GM19025 (cell line): ENCODE measurements at regions not wholly inside any gene's neighbourhood (a gene's known extent, or its start where the extent isn't known, plus 50 kb on each side); places are given as distances from the start of the nearest gene placed in this dataset.
"Not testable (repeated sequence)": the region's sequence is repeated elsewhere in the genome, so short reads cannot be mapped to it uniquely, and the experiment has no call there.

Experiments used
- ATAC-seq: cut with Tn5 transposase; IDR thresholded peaks from one replicate; pipeline ENCODE4 v1.9.1; 2021; ENCODE audit warnings: mild to moderate bottlenecking, low read depth, moderate library complexity; ENCODE audit not compliant: unreplicated experiment

DNA sequence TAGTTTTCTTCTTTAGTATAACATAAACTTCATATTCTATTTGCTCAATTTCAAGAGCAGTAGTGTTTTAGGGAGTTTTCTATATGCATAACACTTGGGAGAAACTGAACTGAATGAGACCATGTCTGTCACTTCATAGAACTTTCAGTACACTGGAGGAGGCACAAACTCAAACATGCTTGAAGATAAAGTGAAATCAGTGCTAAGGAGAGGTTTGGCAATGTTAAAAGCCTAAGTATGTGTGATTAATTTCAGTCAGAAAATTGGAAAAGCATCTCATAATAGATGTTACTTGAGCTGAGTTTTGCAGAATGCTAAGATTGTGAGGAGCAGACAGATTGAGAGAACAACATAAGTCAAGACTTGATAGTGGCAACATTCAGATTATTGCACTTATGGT lies 411.2 kb upstream of the HS3ST1 start:
- no peak for ATAC-seq

DNA sequence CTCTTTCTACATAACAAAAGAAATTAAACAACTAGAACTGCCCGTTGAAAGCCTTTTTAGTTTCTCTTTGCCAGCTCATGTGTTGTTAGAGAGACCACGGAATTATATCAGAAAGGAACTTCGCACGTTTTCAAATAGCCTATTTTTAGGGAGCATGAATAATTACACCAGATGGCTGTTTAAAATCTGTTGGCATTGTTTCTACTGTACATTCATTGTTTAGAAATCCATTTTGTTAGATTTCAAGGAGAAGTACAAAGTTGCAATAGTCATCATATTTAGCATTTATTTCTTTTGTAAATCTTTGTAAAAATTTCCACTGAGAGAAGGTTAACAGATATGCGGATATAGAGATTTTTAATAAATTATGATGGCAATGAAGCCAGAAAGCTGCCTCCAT lies 403.0 kb upstream of the HS3ST1 start:
- ATAC-seq: no peak

DNA sequence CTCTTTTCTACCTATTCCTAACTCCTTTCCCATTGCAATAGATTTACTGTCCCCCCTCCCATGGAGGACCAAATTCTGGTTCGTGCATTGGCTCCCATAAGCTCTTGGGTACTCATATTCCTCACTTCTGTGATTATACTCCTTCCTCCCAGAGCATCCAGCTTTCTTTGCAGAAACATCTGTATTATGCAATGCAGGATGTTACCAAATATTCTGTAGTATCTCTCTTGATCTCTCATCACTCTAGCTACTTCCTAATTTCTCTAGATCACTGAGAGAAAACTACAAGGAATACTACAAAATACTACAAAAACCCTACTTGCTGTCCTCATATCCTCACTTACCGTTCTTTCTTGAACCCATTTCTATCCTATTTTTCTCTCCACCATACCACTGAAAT lies 395.9 kb upstream of the HS3ST1 start:
- ATAC-seq: no peak

DNA sequence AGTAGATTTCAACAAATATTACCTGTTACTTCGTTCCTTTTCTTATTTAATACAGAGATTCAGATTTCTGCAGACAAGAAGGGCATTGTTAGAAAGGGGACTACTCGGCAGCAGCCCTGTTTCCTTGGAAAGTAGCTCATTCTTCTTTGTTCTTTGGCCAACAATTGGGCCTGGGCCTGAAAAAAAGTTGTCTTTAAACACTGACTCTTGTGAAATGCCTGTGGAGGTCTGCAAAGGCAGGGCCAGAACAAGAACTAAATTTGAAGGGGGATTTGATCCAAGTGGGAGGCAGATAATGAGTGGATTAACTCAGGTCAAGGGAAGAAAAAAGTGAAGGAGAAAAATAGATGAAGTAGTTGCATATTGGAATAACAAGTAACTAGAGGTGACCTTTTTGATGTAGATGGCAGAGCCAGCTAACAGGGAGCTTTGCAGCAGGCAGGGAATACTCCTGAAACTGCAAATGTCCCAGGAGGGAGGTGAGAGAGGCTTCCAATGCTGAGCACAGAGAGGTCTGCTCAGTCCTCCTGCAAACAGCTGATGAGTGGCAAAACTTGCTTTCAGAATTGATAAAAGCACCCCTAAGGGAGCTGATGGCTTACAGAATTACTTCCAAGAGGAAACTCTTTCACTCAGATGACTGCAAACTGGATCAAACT lies 393.2 kb upstream of the HS3ST1 start:
- no peak for ATAC-seq

DNA sequence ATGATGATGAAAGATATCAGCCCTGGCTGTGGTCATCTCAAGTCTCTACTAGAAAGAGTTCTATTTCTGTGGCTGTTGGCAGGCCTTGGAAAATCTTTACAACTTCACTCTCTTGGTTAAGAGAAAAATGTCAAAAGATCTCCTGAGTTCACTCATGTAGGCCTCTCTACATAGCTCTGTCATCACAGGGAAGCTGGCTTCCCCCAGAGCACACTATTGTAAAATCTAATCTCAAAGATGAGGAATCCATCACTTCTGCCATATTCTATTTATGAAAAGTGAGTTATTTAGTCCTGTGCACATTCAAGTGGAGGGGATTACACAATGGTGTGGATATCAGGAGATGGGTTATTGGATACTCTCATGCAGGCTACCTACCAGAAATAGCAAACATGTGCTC lies 388.4 kb upstream of the HS3ST1 start:
- no peak for ATAC-seq

DNA sequence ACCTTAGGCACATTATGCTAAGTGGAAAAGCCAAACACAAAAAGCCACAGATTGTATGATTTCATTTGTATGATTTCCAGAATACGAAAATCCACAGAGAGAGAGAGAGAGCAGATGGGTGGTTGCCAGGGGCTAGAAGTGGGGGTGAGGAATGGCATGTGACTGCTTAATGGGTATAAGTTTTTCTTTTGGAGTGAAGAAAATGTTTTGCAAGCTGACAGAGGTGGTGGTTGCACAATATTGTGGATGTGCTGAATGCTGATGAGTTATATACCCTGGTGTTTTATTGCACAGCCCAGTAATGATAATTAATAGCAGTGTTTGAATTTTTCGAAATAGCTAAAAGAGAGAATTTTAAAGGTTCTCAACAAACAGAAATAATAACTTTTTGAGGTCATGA lies 386.1 kb upstream of the HS3ST1 start:
- ATAC-seq: no peak

DNA sequence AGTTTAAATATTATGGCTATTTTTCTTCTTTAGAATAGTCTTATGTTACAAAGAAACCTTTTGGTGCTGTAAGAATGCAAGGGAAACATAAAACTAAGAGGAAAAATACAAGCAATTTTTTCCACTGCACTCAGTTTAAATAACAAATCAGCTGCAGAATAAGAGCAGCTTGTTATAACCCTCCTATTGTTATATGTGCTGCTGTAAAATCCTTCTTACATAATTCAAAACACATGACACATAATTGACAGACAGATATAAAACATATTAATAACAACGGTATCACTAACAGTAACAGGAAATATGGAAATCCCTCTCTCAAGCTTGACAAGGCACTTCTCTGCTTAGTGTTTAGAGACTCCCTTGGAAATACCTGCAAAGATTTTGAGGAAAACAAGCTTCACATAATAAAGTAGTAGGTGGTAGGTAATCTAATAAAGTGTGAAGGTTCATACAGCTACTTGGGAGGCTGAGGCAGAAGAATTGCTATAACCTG lies 385.3 kb upstream of the HS3ST1 start:
- no peak for ATAC-seq

DNA sequence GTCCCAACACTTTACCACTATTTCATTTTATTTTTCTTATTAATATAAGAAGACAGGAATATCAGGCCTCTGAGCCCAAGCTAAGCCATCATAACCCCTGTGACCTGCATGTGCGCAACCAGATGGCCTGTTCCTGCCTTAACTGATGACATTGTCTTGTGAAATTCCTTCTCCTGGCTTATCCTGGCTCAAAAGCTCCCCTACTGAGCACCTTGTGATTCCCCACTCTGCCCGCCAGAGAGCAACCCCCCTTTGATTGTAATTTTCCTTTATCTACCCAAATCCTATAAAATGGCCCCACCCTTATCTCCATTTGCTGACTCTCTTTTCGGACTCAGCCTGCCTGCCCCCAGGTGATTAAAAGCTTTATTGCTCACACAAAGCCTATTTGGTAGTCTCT lies 382.8 kb upstream of the HS3ST1 start:
- ATAC-seq: not testable (repeated sequence)

DNA sequence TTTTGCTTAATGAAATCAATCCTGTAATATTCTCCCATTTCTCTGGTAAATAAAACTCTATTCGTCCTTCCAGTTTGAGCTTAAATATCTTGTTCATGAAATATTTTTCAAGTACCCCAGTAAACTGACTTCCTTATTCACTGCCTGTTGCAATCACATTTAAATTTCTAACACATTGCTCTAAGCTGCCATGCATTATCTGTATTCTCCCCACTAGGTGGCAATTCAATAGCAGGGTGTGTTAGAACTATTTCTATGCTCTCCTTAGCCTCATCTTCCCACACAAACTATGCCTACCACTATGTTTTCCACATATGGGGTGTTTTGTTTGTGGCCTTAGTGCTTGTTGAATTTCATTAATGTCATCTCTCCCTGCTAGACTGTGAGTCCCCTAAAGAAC lies 377.1 kb upstream of the HS3ST1 start:
- no peak for ATAC-seq

DNA sequence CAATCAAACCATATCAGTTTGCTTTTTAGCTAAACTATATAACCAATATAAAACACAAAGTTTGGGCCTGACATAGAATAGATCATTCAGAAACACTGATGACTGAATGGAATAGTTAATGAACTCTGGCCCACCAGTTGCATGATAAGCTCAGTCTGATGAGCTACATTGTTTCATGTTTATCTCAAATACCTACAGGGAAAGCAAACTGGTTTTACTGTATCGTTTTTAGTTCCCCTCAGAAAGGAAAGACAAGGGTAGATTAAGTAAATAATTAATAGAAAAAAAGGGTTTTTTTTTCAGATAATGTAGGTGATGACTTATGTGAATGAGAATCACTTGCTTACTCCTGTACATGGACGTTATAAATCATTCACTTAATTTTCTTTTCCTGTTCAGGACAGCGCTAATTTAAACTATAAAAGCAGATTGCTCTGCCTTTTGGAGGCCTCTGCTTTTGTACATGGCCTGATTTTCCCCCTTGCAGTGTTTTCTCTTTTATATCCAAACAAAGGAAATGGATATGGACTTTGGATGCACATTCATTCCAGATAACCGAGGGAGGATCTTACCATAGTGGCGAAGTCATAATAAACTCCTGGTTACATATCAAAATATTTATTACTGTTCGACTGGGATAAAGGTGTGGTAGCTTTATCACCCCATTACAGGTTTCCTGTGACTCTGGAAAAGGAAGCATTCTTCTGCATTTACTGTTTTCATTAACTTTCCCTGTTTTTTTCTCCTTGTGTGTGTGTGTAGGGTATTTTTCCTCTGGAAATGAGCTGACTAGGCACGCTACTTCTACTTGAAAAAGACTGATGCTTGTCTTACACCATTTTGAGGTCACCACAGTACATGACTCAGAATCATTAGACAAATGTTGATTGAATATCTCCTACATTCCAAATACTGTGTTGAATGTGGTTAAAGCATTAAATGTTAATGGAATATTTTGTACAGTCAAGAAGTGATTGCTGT lies 373.1 kb upstream of the HS3ST1 start:
- ATAC-seq: no peak

DNA sequence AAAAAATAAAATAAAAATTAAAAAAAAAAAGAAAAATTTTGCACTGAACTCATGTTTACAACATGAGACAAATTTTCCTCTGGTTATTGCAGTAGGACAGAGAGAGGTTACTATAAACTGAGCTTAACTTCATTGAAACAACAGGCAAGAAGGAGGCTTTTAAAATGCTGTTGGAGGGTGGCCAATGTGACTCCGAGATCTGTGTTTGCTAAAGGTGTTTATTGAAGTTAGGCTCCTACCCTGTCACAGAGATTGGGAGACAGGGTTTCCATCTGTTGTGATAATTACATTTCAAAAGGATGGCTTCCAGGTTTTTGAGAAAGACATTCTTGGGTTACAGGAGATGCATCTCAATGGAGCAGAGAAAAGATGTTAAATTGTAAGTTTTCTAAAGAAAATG lies 370.5 kb upstream of the HS3ST1 start:
- no peak for ATAC-seq

DNA sequence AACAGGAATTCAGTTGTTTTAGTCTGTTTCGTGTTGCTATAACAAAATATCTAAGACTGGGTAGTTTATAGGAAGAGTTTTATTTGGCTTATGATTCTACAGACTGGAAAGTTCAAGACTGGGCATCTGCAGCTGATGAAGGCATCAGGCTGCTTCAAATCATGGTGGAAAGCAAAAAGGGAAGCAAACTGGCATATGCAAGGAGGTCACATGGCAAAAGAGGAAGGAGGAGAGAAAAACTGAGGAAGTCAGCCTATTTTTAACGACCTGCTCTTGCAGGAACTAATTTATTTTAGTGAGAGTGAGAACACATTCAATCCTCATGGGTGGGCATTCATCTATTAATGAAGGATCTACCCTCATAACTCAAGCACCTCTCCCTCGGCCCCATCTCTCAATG lies 363.1 kb upstream of the HS3ST1 start:
- no peak for ATAC-seq

DNA sequence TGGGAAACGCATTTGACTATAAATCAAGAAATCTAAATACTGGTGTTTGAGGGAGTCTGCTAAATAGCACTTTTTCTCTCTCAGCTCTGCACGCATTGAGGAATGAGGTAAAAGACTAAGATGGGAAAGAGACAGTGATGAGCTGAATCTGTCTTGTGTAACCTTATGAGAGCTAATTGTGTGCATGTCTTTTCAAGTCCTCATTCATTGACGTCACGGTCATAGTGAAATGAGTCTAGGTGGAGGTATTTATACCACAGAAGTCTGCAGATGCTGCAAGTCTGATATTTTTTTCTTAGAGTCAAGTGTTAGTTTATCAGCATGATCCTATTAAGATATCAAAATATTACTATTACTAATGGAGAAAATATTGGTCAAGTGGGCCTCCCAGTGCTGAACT lies 361.5 kb upstream of the HS3ST1 start:
- ATAC-seq: no peak

DNA sequence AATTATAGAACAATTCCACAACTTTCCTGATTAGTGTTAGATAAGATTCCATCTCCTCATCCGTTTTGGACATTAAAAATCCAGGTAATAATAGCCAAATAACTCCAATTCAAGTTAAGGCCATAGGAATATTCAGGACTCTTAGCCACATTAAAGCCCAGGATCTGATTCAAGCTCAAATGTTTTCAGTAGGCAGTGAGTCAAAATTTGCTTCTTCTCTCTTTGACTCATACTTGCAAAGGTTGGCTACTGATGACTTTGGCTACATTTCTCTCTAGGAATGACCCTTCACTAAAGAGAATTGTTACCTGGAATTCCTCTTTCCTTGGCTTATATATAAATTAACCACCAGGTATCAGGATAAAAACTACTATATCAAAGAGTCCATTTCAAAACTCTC lies 354.9 kb upstream of the HS3ST1 start:
- ATAC-seq: no peak

DNA sequence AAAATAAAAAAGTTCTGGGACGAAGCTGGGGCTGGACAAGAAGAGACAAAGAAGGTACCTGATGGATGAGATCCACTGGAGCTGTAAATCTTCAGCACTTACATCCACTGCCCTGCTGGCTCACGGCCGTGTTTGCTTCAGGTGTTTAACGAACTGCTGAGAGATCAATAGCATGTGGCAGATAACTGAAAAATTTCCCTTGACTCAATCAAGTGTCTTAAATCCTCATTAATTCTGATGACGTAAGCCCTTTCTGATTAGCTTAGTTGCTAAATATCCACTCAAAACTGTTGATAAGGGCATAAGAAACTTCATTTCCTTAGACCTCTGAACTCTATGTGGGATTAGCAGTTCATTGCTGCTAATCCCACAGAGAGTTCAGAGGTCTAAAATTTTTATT lies 354.2 kb upstream of the HS3ST1 start:
- ATAC-seq: no peak

DNA sequence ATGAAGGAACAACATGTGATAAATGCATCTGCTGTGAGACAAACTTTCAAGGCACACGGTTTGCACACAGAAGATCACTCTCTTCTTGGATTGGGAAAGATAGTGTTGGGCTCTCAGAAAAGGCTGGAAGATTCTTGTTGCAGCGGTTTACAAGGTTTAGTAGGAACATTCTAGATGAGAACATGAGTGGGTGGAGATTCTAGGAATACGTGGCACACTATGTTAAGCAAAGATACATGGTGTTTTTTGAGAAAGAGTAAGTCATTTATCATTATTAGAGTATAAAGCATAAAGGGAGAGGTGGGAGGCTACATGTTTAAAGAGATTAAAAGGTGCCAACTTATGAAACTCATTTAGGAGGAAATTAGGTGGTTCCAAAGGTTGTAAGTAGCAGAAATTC lies 348.8 kb upstream of the HS3ST1 start:
- ATAC-seq: no peak

DNA sequence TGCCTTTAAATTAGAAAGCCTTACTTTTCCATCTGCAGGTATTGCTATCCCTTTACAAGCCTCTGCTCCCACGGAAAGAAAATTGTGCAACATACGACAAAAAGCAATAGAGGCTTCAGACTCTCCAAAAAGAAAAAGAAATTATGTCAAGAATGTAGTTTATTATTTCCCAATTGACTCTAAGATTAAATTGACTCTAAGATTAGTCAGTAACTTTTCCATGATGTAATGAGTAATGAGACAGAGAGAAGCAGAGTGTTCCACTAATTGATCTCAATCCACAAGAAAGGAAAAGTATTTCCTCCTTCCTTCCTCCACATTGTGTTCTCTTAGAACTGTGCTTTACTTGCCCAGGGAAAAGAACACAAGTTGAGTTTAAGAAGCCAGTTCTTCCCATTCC lies 345.7 kb upstream of the HS3ST1 start:
- no peak for ATAC-seq

DNA sequence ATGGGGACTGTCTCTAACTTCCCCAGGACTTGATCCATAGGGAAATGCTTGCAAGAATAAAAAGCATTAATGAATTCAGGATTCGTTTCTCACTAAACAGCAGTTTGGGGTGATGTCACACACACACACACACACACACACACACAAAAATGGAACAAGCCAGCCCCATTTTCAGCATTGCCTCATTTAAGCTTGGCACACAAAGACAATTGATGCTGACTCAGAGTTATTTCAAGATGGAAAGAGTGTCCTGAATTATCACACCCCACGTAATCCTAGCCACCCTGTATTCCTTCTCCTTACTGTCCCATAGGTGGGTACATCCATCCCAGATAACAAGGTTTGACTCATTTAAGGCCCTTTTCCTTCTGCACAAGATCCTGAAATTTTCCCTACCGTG lies 345.1 kb upstream of the HS3ST1 start:
- no peak for ATAC-seq

DNA sequence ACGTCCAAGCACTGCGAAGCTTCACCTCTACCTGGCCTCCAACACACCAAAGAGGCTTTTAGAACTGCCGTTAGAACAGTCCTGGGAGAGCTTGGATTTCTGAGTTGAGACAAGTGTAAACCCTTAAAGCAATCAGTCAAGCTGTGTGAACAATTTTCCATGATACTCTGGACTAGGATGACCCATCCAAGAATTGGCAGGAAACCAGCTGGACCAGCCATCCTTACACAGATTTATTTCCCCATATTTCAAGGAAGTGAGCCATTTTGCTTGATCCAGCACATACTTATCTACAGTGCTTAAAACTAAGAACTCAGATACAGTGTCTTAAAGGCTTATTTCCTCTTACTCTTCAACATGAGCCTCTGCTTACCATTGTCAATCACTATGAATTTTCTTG lies 340.7 kb upstream of the HS3ST1 start:
- ATAC-seq: no peak

DNA sequence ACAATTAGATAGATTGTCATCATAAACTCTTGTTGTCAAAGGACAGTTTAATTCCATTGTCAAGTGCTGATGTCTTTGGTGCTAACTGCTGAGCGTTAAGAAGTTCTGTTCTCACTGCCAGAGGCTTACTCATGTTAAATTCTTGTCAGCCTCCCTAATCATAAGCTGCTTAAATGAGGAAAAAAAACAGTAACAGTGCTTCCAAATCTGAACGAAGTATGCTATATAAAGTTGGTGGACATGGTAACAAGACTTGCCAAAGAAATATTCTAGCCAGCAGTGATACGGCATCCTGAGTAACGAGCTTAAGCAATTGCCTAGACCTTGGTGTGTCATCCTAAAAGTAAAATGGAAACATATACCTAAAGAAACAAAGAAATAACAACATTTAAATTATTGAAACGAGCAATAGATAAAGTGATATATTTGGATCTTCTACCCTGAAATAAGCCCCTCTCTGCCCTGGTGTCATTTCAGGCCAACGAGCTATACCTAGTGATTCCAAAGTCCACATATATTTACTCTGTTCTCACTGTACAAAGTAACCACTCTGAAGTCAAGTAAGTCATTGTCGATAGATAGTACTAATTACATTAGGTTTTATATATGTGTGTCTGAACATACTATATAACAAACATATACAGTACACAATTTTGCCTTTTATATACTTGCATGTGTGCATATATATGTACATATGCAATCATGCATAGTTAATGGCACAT lies 339.7 kb upstream of the HS3ST1 start:
- ATAC-seq: no peak

DNA sequence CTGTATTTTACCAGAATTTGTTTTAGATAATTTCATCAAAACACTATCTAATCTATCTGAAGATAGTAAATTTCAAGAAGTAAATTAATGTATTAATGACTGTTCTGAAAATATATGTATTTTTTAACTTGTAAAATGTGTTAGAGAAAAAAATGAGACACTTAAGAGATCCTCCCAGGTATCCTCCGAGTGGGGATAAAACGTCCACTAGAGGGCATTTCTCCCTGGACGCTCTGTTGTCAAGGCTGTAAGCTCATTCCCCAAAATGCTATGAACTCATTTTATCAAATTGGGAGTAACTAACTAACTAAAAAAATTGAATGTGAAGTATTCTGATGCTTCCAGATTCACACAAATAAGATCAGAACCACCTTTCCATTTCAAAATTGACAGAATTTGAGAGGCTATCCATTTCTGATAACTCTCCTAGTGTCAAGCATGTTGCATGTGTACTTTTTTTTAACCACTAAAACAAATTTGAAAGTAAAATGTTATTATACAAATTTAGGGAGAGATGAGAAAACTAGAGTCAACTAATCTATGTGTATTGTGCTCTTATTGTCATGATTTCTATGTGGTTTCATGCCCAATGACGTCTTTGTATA lies 337.3 kb upstream of the HS3ST1 start:
- ATAC-seq: peak; percentile 57
